HUES48 (cell line): ENCODE measurements at regions not wholly inside any gene's neighbourhood (a gene's known extent, or its start where the extent isn't known, plus 50 kb on each side); places are given as distances from the start of the nearest gene placed in this dataset.

Source experiments
- H3K27ac ChIP-seq: one replicate; pipeline ENCODE4 v1.7.0; 2013; ENCODE audit warnings: low read depth, low read length, inconsistent platforms
- H3K27me3 ChIP-seq: 2 replicates; pipeline ENCODE4 v1.6.1; 2013; ENCODE audit warnings: mild to moderate bottlenecking, low read length; ENCODE audit not compliant: control insufficient read depth, insufficient read depth
- H3K36me3 ChIP-seq: 2 replicates; pipeline ENCODE4 v1.6.1; 2013; ENCODE audit warnings: low read length; ENCODE audit not compliant: control insufficient read depth, insufficient read depth
- H3K4me1 ChIP-seq: 2 replicates; pipeline ENCODE4 v1.6.1; 2013; ENCODE audit warnings: mild to moderate bottlenecking, low read length; ENCODE audit not compliant: control insufficient read depth, insufficient read depth
- H3K4me3 ChIP-seq: 2 replicates; pipeline ENCODE4 v1.5.1; 2013; ENCODE audit warnings: mild to moderate bottlenecking, low read depth, low read length
- H3K9ac ChIP-seq: 2 replicates; pipeline ENCODE4 v1.6.1; 2013; ENCODE audit warnings: mild to moderate bottlenecking, low read depth, low read length, moderate library complexity
- H3K9me3 ChIP-seq: 2 replicates; pipeline ENCODE4 v1.6.1; 2013; ENCODE audit warnings: low read length; ENCODE audit not compliant: control insufficient read depth, insufficient read depth

DNA sequence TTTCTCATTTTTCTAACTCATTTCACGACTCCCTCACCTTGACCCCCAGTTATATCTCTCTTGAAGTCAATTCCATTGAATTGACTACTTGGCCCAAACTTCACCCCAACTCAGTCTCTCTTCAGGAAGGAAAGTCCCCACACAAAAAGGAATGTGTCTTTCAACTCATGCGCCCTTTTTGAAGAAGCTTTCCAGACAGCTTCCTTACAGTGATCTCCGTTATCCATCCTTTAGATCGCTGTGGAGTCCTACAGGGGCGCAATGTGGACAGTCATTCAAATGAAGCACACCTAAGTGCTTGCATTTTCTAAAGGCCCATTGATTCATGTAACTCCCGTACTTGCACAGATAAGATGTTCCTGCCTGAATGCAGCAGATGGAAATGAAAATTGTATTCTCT lies 101.1 kb upstream of the VPREB1 start:
- Histone ChIP-seq H3K4me1 (peaks cover 21% of the 10 kb centered on the region), H3K9me3 (0 out of 2 replicates have a peak, but pooled peaks cover 2% of the 10 kb centered on the region), H3K4me3 (no peak overlapping the region), H3K36me3 (no peaks in the 10 kb centered on the region), H3K27ac (no peak overlapping the region), H3K9ac (no peak overlapping the region), H3K27me3 (peaks cover 84% of the 10 kb centered on the region)

GRCh38 chr22:22142661-22143060 lies 101.9 kb upstream of the VPREB1 start:
- H3K36me3 ChIP-seq = no peaks in the 10 kb centered on the region
- peak overlapping the region; percentile 65 for H3K27ac ChIP-seq
- H3K27me3 ChIP-seq = peaks cover 83% of the 10 kb centered on the region
- H3K4me3 ChIP-seq = peak overlapping the region; percentile 40; the same call in 1 of the 2 replicates
- 0 out of 2 replicates have a peak, but pooled peaks cover 2% of the 10 kb centered on the region for H3K9me3 ChIP-seq
- peaks cover 21% of the 10 kb centered on the region for H3K4me1 ChIP-seq
- H3K9ac ChIP-seq = peak overlapping the region; percentile 53; the same call in 1 of the 2 replicates

- peaks cover 83% of the 10 kb centered on the region for H3K27me3 ChIP-seq
- H3K36me3 ChIP-seq = no peaks in the 10 kb centered on the region
- peak overlapping the region; percentile 40; the same call in 1 of the 2 replicates for H3K4me3 ChIP-seq
- peaks cover 21% of the 10 kb centered on the region for H3K4me1 ChIP-seq
- H3K9ac ChIP-seq = peak overlapping the region; percentile 53; the same call in 1 of the 2 replicates
- H3K9me3 ChIP-seq = 0 out of 2 replicates have a peak, but pooled peaks cover 2% of the 10 kb centered on the region
- peak overlapping the region; percentile 65 for H3K27ac ChIP-seq
These were observed 102.6 kb upstream of the VPREB1 start for GRCh38 chr22:22141771-22142591.

DNA sequence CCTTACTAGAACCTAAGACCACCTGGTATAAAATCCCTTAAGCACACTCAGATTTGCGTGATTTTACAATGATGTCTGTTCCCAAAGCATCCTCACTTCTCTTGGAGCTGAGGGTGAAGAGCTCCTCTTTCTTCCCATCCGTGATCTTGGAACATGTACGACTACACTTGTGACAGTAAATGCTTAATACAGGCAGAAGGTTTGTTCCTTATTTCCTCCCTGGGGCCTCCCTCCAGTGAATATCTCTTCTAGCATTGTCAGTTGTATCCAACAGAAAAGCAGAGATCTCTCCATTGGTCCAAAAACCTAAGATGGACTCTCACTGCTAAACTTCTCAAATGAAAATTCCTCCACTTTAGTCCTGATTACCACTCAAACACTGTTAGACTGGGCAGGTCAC lies 103.6 kb upstream of the VPREB1 start:
- Histone ChIP-seq H3K36me3 (no peaks in the 10 kb centered on the region), H3K27me3 (peaks cover 83% of the 10 kb centered on the region), H3K9me3 (0 out of 2 replicates have a peak, but pooled peaks cover 2% of the 10 kb centered on the region), H3K4me3 (no peak overlapping the region), H3K4me1 (peaks cover 21% of the 10 kb centered on the region), H3K9ac (no peak overlapping the region), H3K27ac (no peak overlapping the region)

DNA sequence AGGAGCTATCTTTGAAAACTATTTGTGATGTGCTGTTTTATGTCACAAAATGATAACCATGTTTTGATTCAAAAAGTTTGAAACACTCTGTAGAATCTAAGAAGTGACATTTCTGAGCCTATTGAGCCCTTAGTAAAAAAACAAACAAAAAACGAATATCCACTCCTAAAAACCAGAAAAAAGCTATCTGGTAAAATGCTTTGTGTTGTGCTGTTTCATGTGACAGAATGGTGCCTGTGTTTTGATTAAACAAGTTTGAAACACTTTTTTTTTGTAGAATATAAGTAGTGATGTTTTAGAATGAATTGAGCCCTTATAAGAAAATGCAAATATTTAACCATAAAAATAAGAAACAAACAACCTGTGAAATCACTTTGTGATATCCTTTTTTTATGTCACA lies 105.2 kb upstream of the VPREB1 start:
- Histone ChIP-seq H3K9me3 (peaks cover 5% of the 10 kb centered on the region; the same call in 1 of the 2 replicates), H3K4me1 (peaks cover 21% of the 10 kb centered on the region), H3K27ac (no peak overlapping the region), H3K27me3 (peaks cover 79% of the 10 kb centered on the region), H3K4me3 (no peak overlapping the region), H3K36me3 (no peaks in the 10 kb centered on the region), H3K9ac (no peak overlapping the region)

DNA sequence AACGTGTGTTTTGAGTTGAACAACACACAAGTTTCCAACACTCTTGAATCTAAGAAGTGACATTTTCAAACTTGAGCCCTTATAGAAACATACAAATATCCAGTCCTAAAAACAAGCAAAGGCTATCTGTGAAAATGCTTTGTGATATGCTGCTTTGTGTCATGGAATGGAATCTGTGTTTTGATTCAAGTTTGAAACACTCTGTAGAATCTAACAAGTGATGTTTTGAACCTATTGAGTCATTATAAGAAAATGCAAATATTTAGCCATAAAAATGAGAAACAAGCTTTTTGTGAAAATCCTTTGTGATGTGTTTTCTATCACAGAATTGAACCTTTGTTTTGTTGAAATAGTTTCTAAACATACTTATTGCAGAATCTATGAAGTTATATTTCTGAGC lies 105.7 kb upstream of the VPREB1 start:
- Histone ChIP-seq H3K4me3 (no peak overlapping the region), H3K4me1 (peaks cover 21% of the 10 kb centered on the region), H3K9me3 (peaks cover 5% of the 10 kb centered on the region; the same call in 1 of the 2 replicates), H3K27ac (no peak overlapping the region), H3K27me3 (peaks cover 76% of the 10 kb centered on the region), H3K36me3 (no peaks in the 10 kb centered on the region), H3K9ac (no peak overlapping the region)

DNA sequence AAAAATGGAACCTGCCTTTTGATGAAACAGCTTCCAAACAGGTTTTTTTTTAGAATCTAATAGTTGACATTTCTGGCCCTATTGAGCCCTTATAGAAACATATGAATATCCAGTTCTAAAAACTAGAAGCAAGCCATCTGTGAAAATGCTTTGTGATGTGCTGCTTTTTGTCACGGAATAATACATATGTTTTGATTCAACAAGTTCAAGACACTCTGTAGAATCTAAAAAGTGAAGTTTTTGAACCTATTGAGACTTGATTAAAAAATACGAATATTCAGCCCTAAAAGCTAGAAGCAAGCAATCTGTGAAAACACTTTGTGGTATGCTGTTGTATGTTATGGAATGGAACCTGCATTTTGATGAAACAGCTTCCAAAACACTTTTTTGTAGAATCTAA lies 106.7 kb upstream of the VPREB1 start:
- Histone ChIP-seq H3K9me3 (peaks cover 5% of the 10 kb centered on the region; the same call in 1 of the 2 replicates), H3K27ac (no peak overlapping the region), H3K27me3 (peaks cover 65% of the 10 kb centered on the region), H3K4me1 (peaks cover 19% of the 10 kb centered on the region), H3K4me3 (no peak overlapping the region), H3K9ac (no peak overlapping the region), H3K36me3 (no peaks in the 10 kb centered on the region)

DNA sequence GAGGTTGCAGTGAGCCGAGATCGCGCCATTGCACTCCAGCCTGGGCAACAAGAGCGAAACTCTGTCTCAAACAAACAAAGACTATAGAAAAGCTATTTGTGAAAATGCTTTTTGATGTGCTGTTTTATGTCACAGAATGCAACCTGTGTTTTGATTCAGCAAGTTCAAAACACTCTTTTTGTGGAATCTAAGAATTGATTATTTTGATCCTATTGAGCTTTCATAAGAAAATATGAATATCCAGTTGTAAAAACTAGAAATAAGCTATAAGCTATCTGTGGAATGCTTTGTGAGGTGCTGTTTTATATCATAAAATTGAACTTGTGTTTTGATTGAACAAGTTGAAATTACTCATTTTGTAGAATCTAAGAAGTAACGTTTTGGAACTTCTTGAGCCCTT lies 110.7 kb upstream of the VPREB1 start:
- Histone ChIP-seq H3K27ac (no peak overlapping the region), H3K4me1 (peaks cover 17% of the 10 kb centered on the region), H3K9ac (no peak overlapping the region), H3K9me3 (peaks cover 7% of the 10 kb centered on the region; the same call in 1 of the 2 replicates), H3K27me3 (peaks cover 68% of the 10 kb centered on the region), H3K36me3 (no peaks in the 10 kb centered on the region), H3K4me3 (no peak overlapping the region)

DNA sequence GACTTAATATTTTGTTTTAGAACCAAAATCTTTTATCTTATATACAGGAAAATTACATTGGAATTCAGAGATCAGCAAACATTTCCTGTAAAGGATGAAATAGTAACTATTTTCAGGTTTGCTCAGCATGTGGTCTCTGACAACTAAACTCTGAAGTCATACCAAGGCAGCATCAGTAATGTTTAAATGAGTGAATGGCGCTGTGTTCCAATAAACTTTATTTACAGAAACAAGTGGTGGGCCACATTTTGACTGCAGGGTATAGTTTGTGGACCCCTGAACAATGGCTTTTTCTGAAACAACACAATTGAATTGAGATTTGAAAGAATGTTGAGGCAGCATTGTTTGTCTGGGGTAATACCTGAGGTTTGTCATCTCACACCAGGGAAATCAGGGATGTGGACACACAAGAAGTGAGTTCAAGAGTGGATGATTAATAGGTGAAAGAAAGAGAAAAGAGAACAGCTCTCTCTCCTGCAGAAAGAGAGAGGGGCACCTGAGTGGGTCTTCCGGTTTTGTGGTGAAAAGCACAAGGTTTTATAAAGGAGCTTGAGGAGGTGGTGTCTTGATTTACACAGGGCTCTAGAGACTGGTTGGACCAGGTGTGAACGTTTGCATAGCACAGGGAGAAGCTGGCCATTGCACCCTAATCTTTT lies 113.5 kb upstream of the VPREB1 start:
- Histone ChIP-seq H3K9ac (no peak overlapping the region), H3K9me3 (peaks cover 7% of the 10 kb centered on the region; the same call in 1 of the 2 replicates), H3K4me1 (peaks cover 27% of the 10 kb centered on the region), H3K27ac (no peak overlapping the region), H3K27me3 (peaks cover 69% of the 10 kb centered on the region), H3K4me3 (no peak overlapping the region), H3K36me3 (no peaks in the 10 kb centered on the region)

DNA sequence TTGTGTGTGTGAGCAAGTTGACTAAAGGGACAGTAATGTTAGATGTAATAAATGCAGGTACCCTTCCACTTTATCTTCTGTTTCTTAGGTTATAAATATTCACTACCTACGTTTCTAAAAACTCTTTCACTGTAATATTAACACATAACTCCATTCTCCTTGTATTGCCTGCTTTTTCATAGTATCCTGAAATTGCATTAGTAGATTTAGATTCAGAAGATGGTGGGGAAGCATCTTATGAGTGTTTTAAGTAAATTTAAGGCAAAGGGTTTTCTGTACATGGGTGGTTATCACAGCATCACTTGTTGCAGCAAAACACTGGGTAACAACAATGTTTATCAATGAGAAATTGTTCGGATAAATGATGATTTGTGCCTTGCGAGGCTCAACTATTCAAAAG lies 115.2 kb upstream of the VPREB1 start:
- H3K9me3 ChIP-seq = peaks cover 5% of the 10 kb centered on the region; the same call in 1 of the 2 replicates
- no peaks in the 10 kb centered on the region for H3K36me3 ChIP-seq
- no peak overlapping the region for H3K4me3 ChIP-seq
- no peak overlapping the region for H3K9ac ChIP-seq
- H3K4me1 ChIP-seq = peaks cover 30% of the 10 kb centered on the region
- H3K27me3 ChIP-seq = peaks cover 69% of the 10 kb centered on the region
- H3K27ac ChIP-seq = no peak overlapping the region

DNA sequence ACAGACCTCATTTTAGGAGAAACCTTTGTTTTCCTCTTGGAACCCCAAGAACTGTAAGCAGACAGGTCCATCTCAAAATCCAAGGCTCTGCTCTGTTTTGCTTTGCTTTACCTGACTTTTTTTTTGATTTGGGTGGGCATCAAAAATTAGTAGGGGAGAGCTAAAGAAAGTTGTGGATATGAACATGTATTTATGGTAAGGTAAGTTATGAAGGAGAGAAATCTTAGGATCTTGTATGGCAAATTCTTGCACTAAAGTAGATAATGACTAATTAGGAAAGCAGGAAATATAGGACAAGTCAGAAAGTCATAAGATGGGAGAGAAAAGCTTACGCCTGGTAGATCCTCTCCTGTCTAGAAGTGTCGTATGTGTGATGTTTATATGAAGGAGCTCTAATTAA lies 116.1 kb upstream of the VPREB1 start:
- Histone ChIP-seq H3K27ac (no peak overlapping the region), H3K36me3 (no peaks in the 10 kb centered on the region), H3K9me3 (peaks cover 5% of the 10 kb centered on the region; the same call in 1 of the 2 replicates), H3K9ac (no peak overlapping the region), H3K4me3 (no peak overlapping the region), H3K27me3 (peaks cover 77% of the 10 kb centered on the region), H3K4me1 (peaks cover 30% of the 10 kb centered on the region)
